GM18505 (cell line): ENCODE measurements at regions not wholly inside any gene's neighbourhood (a gene's known extent, or its start where the extent isn't known, plus 50 kb on each side); places are given as distances from the start of the nearest gene placed in this dataset.
"Not testable (repeated sequence)": the region's sequence is repeated elsewhere in the genome, so short reads cannot be mapped to it uniquely, and the experiment has no call there.

Source experiments
- ATAC-seq: cut with Tn5 transposase; IDR thresholded peaks from one replicate; pipeline ENCODE4 v1.9.1; 2021; ENCODE audit not compliant: unreplicated experiment
- POLR2A ChIP-seq: IDR thresholded peaks from 4 replicates; pipeline ENCODE4 v1.6.1; 2011; ENCODE audit warnings: borderline replicate concordance; ENCODE audit not compliant: insufficient read depth, insufficient read length; ENCODE audit errors: extremely low read depth

GRCh38 chr11:29627541-29627940, 389.3 kb downstream of the KCNA4 start:
- ATAC-seq, result no peak
- TF ChIP-seq POLR2A, result no peak

DNA sequence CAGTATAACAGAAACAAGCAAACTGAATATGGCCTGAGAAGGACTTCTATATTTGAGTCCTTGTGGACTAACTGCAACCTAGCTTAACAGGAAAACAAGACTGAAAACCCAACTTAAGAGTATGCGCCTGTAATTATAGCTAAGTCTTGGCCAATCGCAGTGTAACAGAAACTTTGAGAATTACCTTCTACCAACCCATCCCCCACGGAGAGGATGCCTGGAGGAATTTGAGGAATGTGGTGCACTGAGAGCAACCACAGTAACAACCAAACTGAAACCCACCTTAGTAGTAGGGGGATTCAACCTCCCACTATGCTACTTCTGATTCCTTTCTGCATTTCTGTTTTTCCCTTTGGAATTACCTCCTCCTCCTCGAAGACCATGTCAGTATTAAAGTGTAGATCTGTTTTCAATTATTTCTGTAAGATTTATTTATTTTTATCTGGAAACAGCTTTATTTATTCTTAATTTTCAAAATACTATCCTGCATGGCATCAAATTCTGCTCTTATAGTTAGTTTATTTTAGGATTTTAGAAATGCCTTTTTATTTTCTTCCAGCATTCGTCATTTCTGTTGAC, 393.6 kb downstream of the KCNA4 start:
- no peak for TF ChIP-seq POLR2A
- ATAC-seq, result no peak

DNA sequence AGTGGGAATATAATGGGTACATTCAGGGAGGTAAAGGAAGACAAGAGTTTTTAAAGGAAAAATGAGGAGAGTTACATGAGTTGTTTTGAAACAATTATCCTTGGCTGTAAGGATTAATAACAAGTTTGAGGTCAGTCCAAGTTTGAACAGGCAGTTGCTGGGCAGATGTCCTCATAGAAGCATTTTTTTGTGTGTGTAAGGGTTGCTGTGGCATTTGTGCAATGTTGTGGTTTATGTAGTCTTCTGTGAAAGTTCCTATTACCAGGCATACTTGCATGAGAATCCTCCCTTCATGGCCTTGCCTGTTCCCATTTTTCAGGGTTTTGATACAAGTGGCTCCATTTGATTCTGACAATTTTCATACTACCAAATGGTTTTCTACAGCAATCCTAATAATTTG, 400.2 kb downstream of the KCNA4 start:
- ATAC-seq, result no peak
- no peak for TF ChIP-seq POLR2A

GRCh38 chr11:29612423-29612822, 404.4 kb downstream of the KCNA4 start:
- TF ChIP-seq POLR2A, result no peak
- ATAC-seq, result no peak

GRCh38 chr11:29606330-29607031, 410.3 kb downstream of the KCNA4 start:
- ATAC-seq, result no peak
- no peak for TF ChIP-seq POLR2A

GRCh38 chr11:29600151-29600575, 416.7 kb downstream of the KCNA4 start:
- ATAC-seq, result not testable (repeated sequence)

- no peak for ATAC-seq
- no peak for TF ChIP-seq POLR2A
These were observed 432.5 kb downstream of the KCNA4 start for GRCh38 chr11:29584342-29584741.

GRCh38 chr11:29578806-29579205, 438.0 kb downstream of the KCNA4 start:
- TF ChIP-seq POLR2A, result no peak
- no peak for ATAC-seq

DNA sequence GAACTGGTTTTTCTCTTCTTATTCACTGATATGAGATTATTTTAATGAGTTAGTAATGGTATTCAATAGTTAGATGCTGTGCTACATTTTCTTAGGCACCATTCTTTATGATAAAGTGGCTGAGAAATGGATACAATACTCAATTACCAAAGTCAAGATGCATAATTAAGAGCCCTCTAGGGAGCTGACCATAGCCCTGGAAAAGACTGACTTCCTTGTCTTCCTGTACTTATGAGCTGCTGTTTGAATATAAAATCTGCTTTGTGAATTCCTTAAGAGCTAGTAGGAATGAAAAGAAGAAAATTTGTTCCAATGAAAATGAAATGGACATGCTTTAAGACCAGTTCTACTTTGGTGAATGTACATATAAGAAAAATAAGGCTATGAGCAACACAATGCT, 452.3 kb downstream of the KCNA4 start:
- no peak for TF ChIP-seq POLR2A

DNA sequence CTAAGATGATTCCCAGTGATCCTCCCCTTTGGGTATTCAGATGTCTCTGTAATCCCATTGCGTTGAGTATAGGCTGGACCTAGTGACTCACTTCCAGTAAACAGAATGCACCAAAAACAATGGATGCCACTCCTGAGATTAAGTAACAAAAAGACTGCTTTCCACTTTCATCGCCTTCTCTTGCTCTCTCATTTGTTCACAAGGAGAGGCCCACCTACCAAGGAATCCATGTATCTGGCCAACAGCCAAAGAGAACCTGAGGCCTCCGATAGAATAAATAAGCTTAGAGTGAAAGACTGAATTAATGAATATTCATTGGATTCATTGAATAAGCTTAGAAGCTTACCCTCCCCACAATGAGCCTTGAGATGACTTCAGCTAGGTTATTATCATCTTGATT, 454.6 kb downstream of the KCNA4 start:
- no peak for TF ChIP-seq POLR2A
- ATAC-seq, result no peak

More for the DNA sequence above, 452.3 kb downstream of the KCNA4 start:
- ATAC-seq, result no peak

- no peak for TF ChIP-seq POLR2A
- no peak for ATAC-seq
These were observed 462.8 kb downstream of the KCNA4 start for GRCh38 chr11:29553990-29554389.

DNA sequence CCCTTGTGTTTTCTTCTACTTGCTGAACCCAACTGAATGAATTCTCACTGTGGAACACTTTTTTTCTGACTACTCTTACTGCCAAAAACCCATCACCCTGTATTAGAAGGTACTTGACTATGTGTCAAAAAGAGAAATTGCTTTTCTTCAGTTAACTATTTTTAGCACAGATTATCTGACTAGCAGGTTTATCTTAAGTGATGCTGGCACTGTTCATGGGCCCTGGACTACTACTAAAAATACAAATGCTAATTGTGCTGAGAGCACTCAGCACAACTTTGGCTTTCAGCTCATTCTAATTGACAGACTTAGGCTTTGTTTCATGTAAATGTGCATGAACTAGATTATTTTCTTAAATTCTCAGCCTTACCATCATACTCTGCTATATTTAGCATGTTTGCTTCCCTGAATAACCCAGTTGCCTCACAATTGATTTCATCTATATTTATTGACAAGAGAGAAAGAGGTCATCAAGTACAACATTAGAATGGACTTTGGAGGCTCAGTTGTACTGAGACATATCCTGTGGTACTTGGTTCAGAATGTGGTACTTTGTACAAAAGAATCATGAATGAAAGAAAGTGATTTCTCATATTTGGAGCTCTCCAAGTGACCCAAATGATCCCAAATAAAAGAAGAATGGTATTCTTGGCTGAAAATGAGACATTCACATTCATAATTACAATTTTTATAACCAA, 478.3 kb downstream of the KCNA4 start:
- TF ChIP-seq POLR2A, result no peak
- no peak for ATAC-seq

GRCh38 chr11:29534836-29535235, 482.0 kb downstream of the KCNA4 start:
- no peak for ATAC-seq
- TF ChIP-seq POLR2A, result no peak

DNA sequence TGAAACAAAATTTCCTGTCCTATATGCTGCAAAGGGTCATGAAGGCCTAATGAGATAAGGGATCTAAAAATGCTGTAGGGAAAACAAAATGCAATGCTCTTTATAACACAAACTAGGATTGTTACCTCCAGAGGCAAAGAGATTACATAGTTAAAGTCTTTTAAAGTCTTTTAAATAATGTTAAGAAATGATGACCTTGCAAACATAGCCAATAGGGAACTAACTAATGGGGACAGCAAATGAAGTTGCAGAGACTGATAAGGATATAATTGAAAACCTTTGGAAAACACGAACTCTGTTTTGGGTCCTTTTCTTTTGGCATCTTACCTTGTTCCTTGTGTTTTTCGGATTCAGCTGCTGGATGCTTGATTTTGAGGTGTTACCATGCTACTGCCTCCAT, 485.9 kb downstream of the KCNA4 start:
- ATAC-seq, result no peak

More for the DNA sequence above, 485.9 kb downstream of the KCNA4 start:
- no peak for TF ChIP-seq POLR2A
